GM23338 (cell line): ENCODE measurements at regions not wholly inside any gene's neighbourhood (a gene's known extent, or its start where the extent isn't known, plus 50 kb on each side); places are given as distances from the start of the nearest gene placed in this dataset.

Experiments
- ATAC-seq: fragments of 200-7000 bp; cut with Tn5 transposase; 3 replicates; pipeline ENCODE4 v1.9.1; 2020
- DNase-seq: peaks from one replicate; pipeline ENCODE4 v3.0.0-alpha.2; 2015; ENCODE audit warnings: low spot score
- H2AFZ ChIP-seq: fragments of 200-600 bp; sonication (generic); 2 replicates; pipeline ENCODE4 v1.8.0; 2016; ENCODE audit warnings: antibody characterized with exemption, mild to moderate bottlenecking, moderate library complexity
- H3F3A ChIP-seq: fragments of 200-600 bp; sonication (generic); replicated peaks from 2 replicates; pipeline ENCODE4 v1.8.0; 2017; ENCODE audit warnings: antibody characterized with exemption, mixed run types, low read depth
- H3K27ac ChIP-seq: fragments of 200-600 bp; sonication (generic); 2 replicates; pipeline ENCODE4 v1.6.1; 2016; ENCODE audit warnings: low read depth
- H3K27me3 ChIP-seq: fragments of 200-600 bp; sonication (generic); 2 replicates; pipeline ENCODE4 v1.8.0; 2016; ENCODE audit warnings: mild to moderate bottlenecking, mixed run types, moderate library complexity; ENCODE audit not compliant: insufficient read depth
- H3K36me3 ChIP-seq: fragments of 200-600 bp; sonication (generic); 2 replicates; pipeline ENCODE4 v1.8.0; 2016; ENCODE audit warnings: mild to moderate bottlenecking; ENCODE audit not compliant: insufficient read depth
- H3K4me1 ChIP-seq: fragments of 200-600 bp; sonication (generic); 2 replicates; pipeline ENCODE4 v1.8.0; 2016; ENCODE audit warnings: mild to moderate bottlenecking, moderate library complexity; ENCODE audit not compliant: insufficient read depth
- H3K4me2 ChIP-seq: fragments of 200-600 bp; sonication (generic); 2 replicates; pipeline ENCODE4 v1.7.1; 2017; ENCODE audit warnings: mixed run types
- H3K4me3 ChIP-seq: fragments of 200-600 bp; sonication (generic); 2 replicates; pipeline ENCODE4 v1.6.1; 2016; ENCODE audit warnings: mixed run types
- H3K79me2 ChIP-seq: fragments of 200-600 bp; sonication (generic); replicated peaks from 2 replicates; pipeline ENCODE4 v1.8.0; 2017; ENCODE audit warnings: mild to moderate bottlenecking; ENCODE audit not compliant: insufficient read depth
- H3K9me2 ChIP-seq: fragments of 200-600 bp; sonication (generic); 2 replicates; pipeline ENCODE4 v1.8.0; 2017; ENCODE audit not compliant: insufficient read depth
- H4K20me1 ChIP-seq: fragments of 200-600 bp; sonication (generic); replicated peaks from 2 replicates; pipeline ENCODE4 v1.8.0; 2017; ENCODE audit warnings: mild to moderate bottlenecking; ENCODE audit not compliant: insufficient read depth
- H3K27ac Mint-ChIP-seq: 2 replicates; pipeline ENCODE4 v1.8.0; 2020; ENCODE audit warnings: inconsistent platforms, mild to moderate bottlenecking, moderate library complexity, mixed read lengths
- H3K27me3 Mint-ChIP-seq: 3 replicates; pipeline ENCODE4 v1.8.0; 2022; ENCODE audit warnings: low read depth, mild to moderate bottlenecking, moderate library complexity, mixed read lengths, inconsistent platforms; ENCODE audit not compliant: insufficient read depth, poor library complexity
- H3K36me3 Mint-ChIP-seq: 3 replicates; pipeline ENCODE4 v1.8.0; 2021; ENCODE audit warnings: low read depth, mild to moderate bottlenecking, inconsistent platforms, moderate library complexity, mixed read lengths
- H3K4me1 Mint-ChIP-seq: 3 replicates; pipeline ENCODE4 v1.8.0; 2020; ENCODE audit warnings: mild to moderate bottlenecking, inconsistent platforms, mixed read lengths
- H3K4me3 Mint-ChIP-seq: 3 replicates; pipeline ENCODE4 v1.8.0; 2021; ENCODE audit warnings: moderate library complexity, mild to moderate bottlenecking, inconsistent platforms, mixed read lengths
- H3K9me3 Mint-ChIP-seq: 3 replicates; pipeline ENCODE4 v1.8.0; 2020; ENCODE audit warnings: moderate library complexity, mild to moderate bottlenecking, inconsistent platforms, mixed read lengths
- CREB1 ChIP-seq: fragments of 250-450 bp; sonication (Bioruptor Pico); IDR thresholded peaks from 2 replicates; pipeline ENCODE4 v1.5.0; 2020; ENCODE audit warnings: low read depth, mild to moderate bottlenecking, moderate library complexity
- ZNF114 ChIP-seq: fragments of 250-450 bp; sonication (Bioruptor Pico); IDR thresholded peaks from 2 replicates; pipeline ENCODE4 v1.5.0; 2020; ENCODE audit warnings: mild to moderate bottlenecking, moderate library complexity
- ZNF462 ChIP-seq: fragments of 250-450 bp; sonication (Bioruptor Pico); IDR thresholded peaks from 2 replicates; pipeline ENCODE4 v1.5.0; 2020; ENCODE audit warnings: mild to moderate bottlenecking, moderate library complexity
- TF ChIP-seq, protein P1 (sequence below): IDR thresholded peaks from 2 replicates; pipeline ENCODE4 v1.6.1; 2016; ENCODE audit warnings: antibody characterized with exemption

DNA sequence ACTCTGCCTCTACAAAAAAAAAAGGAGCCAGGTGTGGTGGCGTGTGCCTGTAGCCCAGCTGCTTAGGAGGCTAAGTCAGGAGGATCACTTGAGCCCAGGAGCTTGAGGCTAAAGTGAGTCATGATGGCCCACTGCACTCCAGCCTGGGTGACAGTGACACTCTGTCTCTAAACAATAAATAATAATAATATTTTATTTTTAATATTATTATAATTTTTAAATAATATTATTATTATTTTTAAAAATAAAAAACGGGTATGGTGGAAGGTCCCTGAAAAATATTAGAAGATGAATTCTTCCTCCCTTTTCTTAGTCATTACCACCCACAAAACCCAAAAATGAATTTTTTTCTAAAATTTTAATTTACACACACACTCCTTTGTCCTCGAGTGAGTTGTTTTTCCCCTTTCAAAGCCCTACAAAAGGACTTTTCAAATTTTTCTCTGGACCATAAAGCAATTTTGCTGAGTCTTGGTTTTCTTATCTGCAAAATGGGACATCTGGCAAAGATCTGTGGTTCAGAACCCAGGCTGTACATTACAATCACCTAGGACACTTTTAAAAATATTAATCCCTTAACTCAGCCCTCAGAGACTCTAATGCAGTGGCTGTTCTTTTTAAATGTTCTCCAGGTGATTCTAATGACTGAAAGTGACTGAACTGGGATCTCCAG lies 174.0 kb upstream of the NEBL start:
- H3K4me1 ChIP-seq = 0 out of 2 replicates have a peak, but pooled peaks cover 2% of the 10 kb centered on the region
- no peak overlapping the region for H3K4me3 ChIP-seq
- Mint-ChIP-seq H3K27me3 (no peaks in the 10 kb centered on the region), H3K9me3 (no peaks in the 10 kb centered on the region), H3K4me3 (no peak overlapping the region), H3K36me3 (no peaks in the 10 kb centered on the region), H3K27ac (no peak overlapping the region), H3K4me1 (peaks cover 9% of the 10 kb centered on the region)
- no peaks in the 10 kb centered on the region for H3F3A ChIP-seq
- no peaks in the 10 kb centered on the region for H3K27me3 ChIP-seq
- H3K4me2 ChIP-seq = no peak overlapping the region
- DNase-seq (no peak), ATAC-seq (no peak)
- no peak overlapping the region for H3K27ac ChIP-seq
- H4K20me1 ChIP-seq = no peaks in the 10 kb centered on the region
- no peaks in the 10 kb centered on the region for H3K36me3 ChIP-seq
- no peaks in the 10 kb centered on the region for H3K79me2 ChIP-seq
- no peaks in the 10 kb centered on the region for H3K9me2 ChIP-seq
- TF ChIP-seq ZNF462 (CRISPR knock-in tag) (no peak), ZNF114 (CRISPR knock-in tag) (no peak), CREB1 (CRISPR knock-in tag) (no peak)
- TF ChIP-seq, protein P1, sequence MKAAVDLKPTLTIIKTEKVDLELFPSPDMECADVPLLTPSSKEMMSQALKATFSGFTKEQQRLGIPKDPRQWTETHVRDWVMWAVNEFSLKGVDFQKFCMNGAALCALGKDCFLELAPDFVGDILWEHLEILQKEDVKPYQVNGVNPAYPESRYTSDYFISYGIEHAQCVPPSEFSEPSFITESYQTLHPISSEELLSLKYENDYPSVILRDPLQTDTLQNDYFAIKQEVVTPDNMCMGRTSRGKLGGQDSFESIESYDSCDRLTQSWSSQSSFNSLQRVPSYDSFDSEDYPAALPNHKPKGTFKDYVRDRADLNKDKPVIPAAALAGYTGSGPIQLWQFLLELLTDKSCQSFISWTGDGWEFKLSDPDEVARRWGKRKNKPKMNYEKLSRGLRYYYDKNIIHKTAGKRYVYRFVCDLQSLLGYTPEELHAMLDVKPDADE = no peak
- no peak overlapping the region for H2AFZ ChIP-seq
